ENCODE measurements at regions not wholly inside any gene's neighbourhood (a gene's known extent, or its start where the extent isn't known, plus 50 kb on each side); places are given as distances from the start of the nearest gene placed in this dataset.

DNA sequence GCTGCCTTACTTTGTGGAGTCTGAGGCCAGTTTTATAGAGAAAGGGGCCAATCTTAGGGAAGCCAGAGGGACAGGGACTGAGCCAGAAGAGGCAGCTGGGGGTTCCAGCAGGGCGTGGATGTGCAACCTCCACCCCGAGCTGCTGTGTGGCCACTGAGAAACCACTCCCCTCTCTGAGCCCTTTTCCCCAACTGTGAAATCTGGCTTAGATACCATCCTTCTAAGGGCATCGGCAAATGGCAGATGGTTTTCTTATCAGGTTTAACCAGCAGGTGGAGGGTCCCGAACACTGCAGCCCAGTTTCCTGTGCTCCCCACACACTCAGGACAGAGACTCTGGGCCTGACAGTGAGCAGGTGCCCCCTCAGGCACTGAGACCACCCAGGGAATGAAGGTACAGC is 55.8 kb upstream of the SLC6A6 start:
- TF ChIP-seq, protein P1, sequence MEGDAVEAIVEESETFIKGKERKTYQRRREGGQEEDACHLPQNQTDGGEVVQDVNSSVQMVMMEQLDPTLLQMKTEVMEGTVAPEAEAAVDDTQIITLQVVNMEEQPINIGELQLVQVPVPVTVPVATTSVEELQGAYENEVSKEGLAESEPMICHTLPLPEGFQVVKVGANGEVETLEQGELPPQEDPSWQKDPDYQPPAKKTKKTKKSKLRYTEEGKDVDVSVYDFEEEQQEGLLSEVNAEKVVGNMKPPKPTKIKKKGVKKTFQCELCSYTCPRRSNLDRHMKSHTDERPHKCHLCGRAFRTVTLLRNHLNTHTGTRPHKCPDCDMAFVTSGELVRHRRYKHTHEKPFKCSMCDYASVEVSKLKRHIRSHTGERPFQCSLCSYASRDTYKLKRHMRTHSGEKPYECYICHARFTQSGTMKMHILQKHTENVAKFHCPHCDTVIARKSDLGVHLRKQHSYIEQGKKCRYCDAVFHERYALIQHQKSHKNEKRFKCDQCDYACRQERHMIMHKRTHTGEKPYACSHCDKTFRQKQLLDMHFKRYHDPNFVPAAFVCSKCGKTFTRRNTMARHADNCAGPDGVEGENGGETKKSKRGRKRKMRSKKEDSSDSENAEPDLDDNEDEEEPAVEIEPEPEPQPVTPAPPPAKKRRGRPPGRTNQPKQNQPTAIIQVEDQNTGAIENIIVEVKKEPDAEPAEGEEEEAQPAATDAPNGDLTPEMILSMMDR (IDR thresholded peaks at IDR 0.05): no peak
- no peak for TF ChIP-seq POLR2A (IDR thresholded peaks at IDR 0.05)

Data from thyroid gland (tissue), 4 donors.